ENCODE measurements at regions not wholly inside any gene's neighbourhood (a gene's known extent, or its start where the extent isn't known, plus 50 kb on each side); places are given as distances from the start of the nearest gene placed in this dataset.
"Not testable (repeated sequence)": the region's sequence is repeated elsewhere in the genome, so short reads cannot be mapped to it uniquely, and the experiment has no call there.

DNA sequence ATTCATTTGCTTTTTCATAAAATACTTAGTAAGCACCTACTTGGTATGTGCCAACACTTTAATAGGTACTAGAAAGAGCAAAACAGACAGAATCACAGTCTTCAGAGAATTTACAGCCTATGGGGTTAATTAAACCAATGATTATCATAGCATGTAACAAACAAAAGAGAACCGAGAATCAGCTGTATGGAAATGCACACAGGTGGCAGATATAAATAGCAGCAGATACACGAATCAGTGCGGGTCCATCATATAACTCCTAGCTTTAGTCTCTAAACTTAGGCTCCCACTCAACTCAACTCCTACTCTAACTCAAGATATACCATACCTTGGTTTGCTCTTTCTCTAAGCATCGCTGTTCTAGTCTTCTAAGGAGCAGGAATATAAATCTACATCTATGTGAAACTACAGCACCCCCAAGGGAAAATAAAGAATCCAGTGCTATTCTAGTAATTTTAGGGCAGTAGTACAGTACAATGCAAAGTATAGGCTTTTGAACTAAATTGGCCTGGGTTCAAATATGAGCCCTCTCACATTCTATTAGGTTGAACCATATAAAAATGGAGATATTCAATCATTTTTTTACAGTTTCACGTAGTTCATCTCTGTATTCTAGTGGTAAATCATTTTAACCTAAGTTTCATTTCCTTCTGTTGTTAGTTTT, 108.5 kb upstream of the NBPF9 start:
- H3K36me3 ChIP-seq (ENCODE audit: control insufficient read depth in 1 of 2, insufficient read depth in 2 of 2, low read length in 2 of 2); H3K4me1 ChIP-seq (ENCODE audit: control insufficient read depth in 1 of 2, insufficient read depth in 2 of 2, low read length in 2 of 2); H3K27ac ChIP-seq (ENCODE audit: low read depth, low read length); H4K91ac ChIP-seq (ENCODE audit: low read depth, low read length); H3K9ac ChIP-seq (ENCODE audit: low read length); H3K4ac ChIP-seq (ENCODE audit: low read depth, low read length); H3K4me2 ChIP-seq (ENCODE audit: low read length); H3K79me2 ChIP-seq (ENCODE audit: control insufficient read depth, insufficient read depth, low read length, poor library complexity); H2BK5ac ChIP-seq (ENCODE audit: low read depth, low read length, poor library complexity); H2BK12ac ChIP-seq (ENCODE audit: low read length); H3K18ac ChIP-seq (ENCODE audit: low read length); H4K12ac ChIP-seq (ENCODE audit: low read depth, low read length); DNase-seq; H4K8ac ChIP-seq (ENCODE audit: low read depth, low read length); H3K9me3 ChIP-seq (ENCODE audit: insufficient read depth, low read depth, low read length); H3K27me3 ChIP-seq (ENCODE audit: insufficient read depth, low read length); H3K14ac ChIP-seq (ENCODE audit: low read length); H3K79me1 ChIP-seq (ENCODE audit: low read length); H2AK5ac ChIP-seq (ENCODE audit: low read length); H3K4me3 ChIP-seq (ENCODE audit: low read depth, low read length); H3K23ac ChIP-seq (ENCODE audit: low read length); H2AFZ ChIP-seq (ENCODE audit: insufficient read depth, low read length, poor library complexity); H2BK120ac ChIP-seq (ENCODE audit: insufficient read depth, low read length, poor library complexity): not testable (repeated sequence)
- WGBS (ENCODE audit: extremely low coverage, insufficient coverage, insufficient read length), result no CpG with 5 or more reads among the region's 5 CpGs

DNA sequence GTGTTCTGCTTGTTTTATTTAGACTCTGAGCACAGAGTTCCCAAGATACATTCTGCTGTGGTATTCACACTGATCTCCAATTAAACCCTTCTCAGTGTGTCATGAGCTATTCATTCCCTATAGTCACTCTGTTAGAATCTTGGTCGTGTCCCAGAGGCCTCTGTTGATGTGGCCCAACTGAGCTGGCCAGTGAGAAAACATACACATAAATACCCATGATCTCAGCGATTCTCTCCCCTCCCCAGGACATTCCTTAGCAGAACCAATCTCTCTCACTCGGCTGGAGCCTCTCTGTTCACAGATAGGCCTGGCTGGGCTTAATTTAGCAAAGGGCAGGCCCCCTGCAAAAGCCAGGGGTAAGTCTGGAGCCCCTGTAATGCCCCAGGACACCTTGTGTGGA, 109.6 kb upstream of the NBPF9 start:
- not testable (repeated sequence) for H3K36me3 ChIP-seq (ENCODE audit: control insufficient read depth in 1 of 2, insufficient read depth in 2 of 2, low read length in 2 of 2); H2AK5ac ChIP-seq (ENCODE audit: low read length); H2BK120ac ChIP-seq (ENCODE audit: insufficient read depth, low read length, poor library complexity); H3K14ac ChIP-seq (ENCODE audit: low read length); H3K23ac ChIP-seq (ENCODE audit: low read length); H3K4me2 ChIP-seq (ENCODE audit: low read length); H3K9me3 ChIP-seq (ENCODE audit: insufficient read depth, low read depth, low read length); DNase-seq; H2AFZ ChIP-seq (ENCODE audit: insufficient read depth, low read length, poor library complexity); H3K27me3 ChIP-seq (ENCODE audit: insufficient read depth, low read length); H4K91ac ChIP-seq (ENCODE audit: low read depth, low read length); H3K18ac ChIP-seq (ENCODE audit: low read length); H2BK12ac ChIP-seq (ENCODE audit: low read length); H4K8ac ChIP-seq (ENCODE audit: low read depth, low read length); H2BK5ac ChIP-seq (ENCODE audit: low read depth, low read length, poor library complexity); H3K4ac ChIP-seq (ENCODE audit: low read depth, low read length); H3K27ac ChIP-seq (ENCODE audit: low read depth, low read length); H3K9ac ChIP-seq (ENCODE audit: low read length); H3K4me3 ChIP-seq (ENCODE audit: low read depth, low read length); H4K12ac ChIP-seq (ENCODE audit: low read depth, low read length); H3K79me1 ChIP-seq (ENCODE audit: low read length); H3K79me2 ChIP-seq (ENCODE audit: control insufficient read depth, insufficient read depth, low read length, poor library complexity); H3K4me1 ChIP-seq (ENCODE audit: control insufficient read depth in 1 of 2, insufficient read depth in 2 of 2, low read length in 2 of 2)
- WGBS (ENCODE audit: extremely low coverage, insufficient coverage, insufficient read length), result no CpG with 5 or more reads among the region's 3 CpGs

DNA sequence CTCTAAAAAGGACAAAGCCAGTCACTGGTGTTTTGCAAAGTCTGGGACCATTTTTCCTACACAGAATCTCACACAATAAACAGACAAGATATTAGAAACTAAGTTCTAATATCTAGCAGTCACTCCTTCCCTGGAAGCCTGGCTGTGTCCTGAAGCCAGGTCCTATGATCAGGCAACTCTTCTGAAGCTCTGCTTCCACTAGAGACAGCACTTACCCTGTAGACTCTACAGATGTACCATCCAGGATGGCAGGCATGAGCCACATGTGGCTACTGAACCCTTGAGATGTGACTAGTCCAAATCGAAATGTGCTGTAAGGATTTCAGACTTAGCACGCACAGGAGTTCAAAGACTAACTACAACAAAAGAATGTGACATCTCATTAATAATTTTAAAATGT, 110.3 kb upstream of the NBPF9 start:
- not testable (repeated sequence) for H2BK5ac ChIP-seq (ENCODE audit: low read depth, low read length, poor library complexity); H3K27ac ChIP-seq (ENCODE audit: low read depth, low read length); H4K8ac ChIP-seq (ENCODE audit: low read depth, low read length); H2BK120ac ChIP-seq (ENCODE audit: insufficient read depth, low read length, poor library complexity); H3K79me2 ChIP-seq (ENCODE audit: control insufficient read depth, insufficient read depth, low read length, poor library complexity); H3K27me3 ChIP-seq (ENCODE audit: insufficient read depth, low read length); H3K4me3 ChIP-seq (ENCODE audit: low read depth, low read length); H2AK5ac ChIP-seq (ENCODE audit: low read length); DNase-seq; H3K9me3 ChIP-seq (ENCODE audit: insufficient read depth, low read depth, low read length); H3K4me2 ChIP-seq (ENCODE audit: low read length); H3K36me3 ChIP-seq (ENCODE audit: control insufficient read depth in 1 of 2, insufficient read depth in 2 of 2, low read length in 2 of 2); H4K91ac ChIP-seq (ENCODE audit: low read depth, low read length); H3K9ac ChIP-seq (ENCODE audit: low read length); H3K4ac ChIP-seq (ENCODE audit: low read depth, low read length); H3K4me1 ChIP-seq (ENCODE audit: control insufficient read depth in 1 of 2, insufficient read depth in 2 of 2, low read length in 2 of 2); H4K12ac ChIP-seq (ENCODE audit: low read depth, low read length); H3K14ac ChIP-seq (ENCODE audit: low read length); H3K23ac ChIP-seq (ENCODE audit: low read length); H3K18ac ChIP-seq (ENCODE audit: low read length); H2AFZ ChIP-seq (ENCODE audit: insufficient read depth, low read length, poor library complexity); H3K79me1 ChIP-seq (ENCODE audit: low read length); H2BK12ac ChIP-seq (ENCODE audit: low read length)
- no CpG with 5 or more reads among the region's 2 CpGs for WGBS (ENCODE audit: extremely low coverage, insufficient coverage, insufficient read length)

DNA sequence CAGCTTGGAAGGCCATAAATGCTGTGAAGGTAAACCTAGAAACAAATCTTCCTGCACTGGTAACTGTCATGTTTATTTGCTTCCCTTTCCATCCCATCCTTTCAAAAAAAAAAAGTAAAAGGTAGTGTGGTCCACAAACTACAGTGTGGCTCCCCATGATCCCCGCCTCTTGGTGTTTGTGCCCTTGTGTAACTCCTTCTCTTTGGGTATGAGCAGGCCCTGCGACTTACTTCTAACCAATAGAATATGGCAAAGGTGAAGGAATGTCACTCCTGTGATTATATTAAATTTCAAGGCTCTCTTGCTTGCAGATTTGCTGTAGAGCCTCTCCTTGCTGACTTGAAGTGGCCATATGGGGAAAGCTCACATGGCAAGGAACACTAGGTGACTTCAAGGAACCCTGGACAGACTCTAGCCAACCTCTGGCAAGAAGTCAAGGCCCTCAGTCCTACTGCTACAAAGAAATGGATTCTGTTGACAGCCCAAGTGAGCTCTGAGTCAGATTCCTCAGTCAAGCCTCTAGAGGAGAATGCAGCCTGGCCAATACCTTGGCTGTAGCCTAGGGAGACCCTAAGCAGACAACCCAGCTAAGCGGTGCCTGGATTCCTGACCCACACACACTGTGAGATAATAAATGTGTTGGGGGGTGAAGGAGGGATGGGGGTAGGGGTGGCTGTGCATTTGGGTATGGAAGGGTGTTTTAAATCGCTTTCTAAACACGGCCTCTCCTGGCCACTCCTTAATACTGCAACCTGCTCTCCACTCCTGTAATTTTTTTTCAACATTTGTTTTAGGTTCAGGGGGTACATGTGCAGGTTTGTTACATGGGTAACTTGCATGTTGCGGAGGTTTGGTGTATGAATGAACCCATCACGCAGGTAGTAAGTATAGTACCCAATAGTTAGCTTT, 115.0 kb upstream of the NBPF9 start:
- H3K18ac ChIP-seq (ENCODE audit: low read length); H3K4me2 ChIP-seq (ENCODE audit: low read length); H4K91ac ChIP-seq (ENCODE audit: low read depth, low read length); H4K12ac ChIP-seq (ENCODE audit: low read depth, low read length); H3K79me2 ChIP-seq (ENCODE audit: control insufficient read depth, insufficient read depth, low read length, poor library complexity); H3K14ac ChIP-seq (ENCODE audit: low read length); H4K8ac ChIP-seq (ENCODE audit: low read depth, low read length); H3K23ac ChIP-seq (ENCODE audit: low read length); H3K27me3 ChIP-seq (ENCODE audit: insufficient read depth, low read length); H2BK120ac ChIP-seq (ENCODE audit: insufficient read depth, low read length, poor library complexity); DNase-seq; H3K9me3 ChIP-seq (ENCODE audit: insufficient read depth, low read depth, low read length); H2BK12ac ChIP-seq (ENCODE audit: low read length); H3K4me1 ChIP-seq (ENCODE audit: control insufficient read depth in 1 of 2, insufficient read depth in 2 of 2, low read length in 2 of 2); H3K4ac ChIP-seq (ENCODE audit: low read depth, low read length); H2AFZ ChIP-seq (ENCODE audit: insufficient read depth, low read length, poor library complexity); H3K27ac ChIP-seq (ENCODE audit: low read depth, low read length); H3K79me1 ChIP-seq (ENCODE audit: low read length); H3K9ac ChIP-seq (ENCODE audit: low read length); H3K4me3 ChIP-seq (ENCODE audit: low read depth, low read length); H2AK5ac ChIP-seq (ENCODE audit: low read length); H3K36me3 ChIP-seq (ENCODE audit: control insufficient read depth in 1 of 2, insufficient read depth in 2 of 2, low read length in 2 of 2); H2BK5ac ChIP-seq (ENCODE audit: low read depth, low read length, poor library complexity): not testable (repeated sequence)
- no CpG with 5 or more reads among the region's 7 CpGs for WGBS (ENCODE audit: extremely low coverage, insufficient coverage, insufficient read length)

Measured in trophoblast cell (in vitro differentiated cells and primary cell).